ENCODE measurements at regions not wholly inside any gene's neighbourhood (a gene's known extent, or its start where the extent isn't known, plus 50 kb on each side); places are given as distances from the start of the nearest gene placed in this dataset.

- no peak for DNase-seq (ENCODE audit: low read depth)
These were observed 214.0 kb upstream of the ADRA1B start for GRCh38 chr5:159702301-159702700.

- no peak for DNase-seq (ENCODE audit: low read depth)
These were observed 213.5 kb upstream of the ADRA1B start for GRCh38 chr5:159702826-159703225.

GRCh38 chr5:159704160-159704559 is 212.1 kb upstream of the ADRA1B start:
- no peak for DNase-seq (ENCODE audit: low read depth)

GRCh38 chr5:159705948-159706347 is 210.3 kb upstream of the ADRA1B start:
- no peak for DNase-seq (ENCODE audit: low read depth)

- DNase-seq (ENCODE audit: low read depth) = no peak
These were observed 208.2 kb upstream of the ADRA1B start for GRCh38 chr5:159708090-159708489.

GRCh38 chr5:159712672-159713071 is 203.6 kb upstream of the ADRA1B start:
- DNase-seq (ENCODE audit: low read depth) = no peak

GRCh38 chr5:159713254-159713653 is 203.0 kb upstream of the ADRA1B start:
- no peak for DNase-seq (ENCODE audit: low read depth)

- DNase-seq (ENCODE audit: low read depth) = no peak
These were observed 202.5 kb upstream of the ADRA1B start for GRCh38 chr5:159713773-159714172.

GRCh38 chr5:159725475-159725874 is 190.8 kb upstream of the ADRA1B start:
- DNase-seq (ENCODE audit: low read depth) = no peak

- no peak for DNase-seq (ENCODE audit: low read depth)
These were observed 189.1 kb upstream of the ADRA1B start for GRCh38 chr5:159727167-159727566.

- DNase-seq (ENCODE audit: low read depth) = no peak
These were observed 186.0 kb upstream of the ADRA1B start for GRCh38 chr5:159730285-159730684.

- DNase-seq (ENCODE audit: low read depth) = no peak
These were observed 184.1 kb upstream of the ADRA1B start for GRCh38 chr5:159732220-159732619.

- DNase-seq (ENCODE audit: low read depth) = no peak
These were observed 181.9 kb upstream of the ADRA1B start for GRCh38 chr5:159734366-159734765.

- DNase-seq (ENCODE audit: low read depth) = no peak
These were observed 181.2 kb upstream of the ADRA1B start for GRCh38 chr5:159735036-159735435.

GRCh38 chr5:159735749-159736660 is 180.3 kb upstream of the ADRA1B start:
- no peak for DNase-seq (ENCODE audit: low read depth)

GRCh38 chr5:159736844-159737243 is 179.4 kb upstream of the ADRA1B start:
- DNase-seq (ENCODE audit: low read depth) = no peak

- DNase-seq (ENCODE audit: low read depth) = no peak
These were observed 179.0 kb upstream of the ADRA1B start for GRCh38 chr5:159737263-159737662.

GRCh38 chr5:159741829-159742322 is 174.4 kb upstream of the ADRA1B start:
- no peak for DNase-seq (ENCODE audit: low read depth)

GRCh38 chr5:159743234-159743633 is 173.0 kb upstream of the ADRA1B start:
- no peak for DNase-seq (ENCODE audit: low read depth)

GRCh38 chr5:159746707-159747106 is 169.6 kb upstream of the ADRA1B start:
- no peak for DNase-seq (ENCODE audit: low read depth)

- no peak for DNase-seq (ENCODE audit: low read depth)
These were observed 167.1 kb upstream of the ADRA1B start for GRCh38 chr5:159749146-159749545.

- no peak for DNase-seq (ENCODE audit: low read depth)
These were observed 166.1 kb upstream of the ADRA1B start for GRCh38 chr5:159750226-159750625.

- DNase-seq (ENCODE audit: low read depth) = no peak
These were observed 164.8 kb upstream of the ADRA1B start for GRCh38 chr5:159751459-159751858.
